HG02623 (cell line): ENCODE measurements at regions not wholly inside any gene's neighbourhood (a gene's known extent, or its start where the extent isn't known, plus 50 kb on each side); places are given as distances from the start of the nearest gene placed in this dataset.
"Not testable (repeated sequence)": the region's sequence is repeated elsewhere in the genome, so short reads cannot be mapped to it uniquely, and the experiment has no call there.

Experiments used
- ATAC-seq: cut with Tn5 transposase; IDR thresholded peaks from one replicate; pipeline ENCODE4 v1.9.1; 2021; ENCODE audit warnings: moderate library complexity; ENCODE audit not compliant: unreplicated experiment

DNA sequence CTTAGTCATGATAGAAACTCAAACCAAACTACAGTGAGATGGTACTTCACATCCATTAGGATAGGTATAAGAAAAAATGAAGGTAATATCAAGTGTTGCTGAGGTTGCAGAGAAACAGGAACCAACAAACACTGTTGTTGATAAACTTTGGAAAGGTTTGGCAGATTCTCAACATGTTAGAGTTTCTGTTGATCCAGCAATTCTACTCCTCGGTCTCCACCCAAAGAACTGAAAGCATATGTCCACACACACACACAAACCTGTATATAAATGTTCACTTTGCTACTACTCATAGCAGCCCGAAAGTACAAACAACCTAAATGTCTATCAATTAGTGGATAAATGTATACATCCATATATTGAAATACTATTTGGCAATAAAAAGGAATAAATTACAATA lies 128.3 kb upstream of the CARMIL1 start:
- ATAC-seq: no peak

DNA sequence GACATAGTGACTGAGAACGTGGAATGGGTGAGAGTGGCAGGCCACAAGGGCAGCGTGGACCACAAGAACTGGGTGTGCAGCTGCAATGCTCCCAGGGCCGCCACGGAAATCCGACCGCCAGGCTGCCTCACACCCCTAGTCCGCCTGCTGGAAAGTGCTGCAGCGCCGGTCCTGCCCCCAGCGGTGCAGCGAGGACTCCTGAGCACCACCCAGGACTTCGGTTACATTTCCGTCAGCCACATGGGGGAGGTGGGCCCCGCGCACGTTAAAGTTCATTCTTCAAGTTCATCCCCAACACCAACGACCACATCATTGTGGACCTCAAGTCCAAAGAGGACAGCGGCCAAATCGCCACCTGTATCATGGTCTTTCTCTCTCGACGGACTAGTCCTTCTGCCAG lies 126.1 kb upstream of the CARMIL1 start:
- ATAC-seq: no peak

DNA sequence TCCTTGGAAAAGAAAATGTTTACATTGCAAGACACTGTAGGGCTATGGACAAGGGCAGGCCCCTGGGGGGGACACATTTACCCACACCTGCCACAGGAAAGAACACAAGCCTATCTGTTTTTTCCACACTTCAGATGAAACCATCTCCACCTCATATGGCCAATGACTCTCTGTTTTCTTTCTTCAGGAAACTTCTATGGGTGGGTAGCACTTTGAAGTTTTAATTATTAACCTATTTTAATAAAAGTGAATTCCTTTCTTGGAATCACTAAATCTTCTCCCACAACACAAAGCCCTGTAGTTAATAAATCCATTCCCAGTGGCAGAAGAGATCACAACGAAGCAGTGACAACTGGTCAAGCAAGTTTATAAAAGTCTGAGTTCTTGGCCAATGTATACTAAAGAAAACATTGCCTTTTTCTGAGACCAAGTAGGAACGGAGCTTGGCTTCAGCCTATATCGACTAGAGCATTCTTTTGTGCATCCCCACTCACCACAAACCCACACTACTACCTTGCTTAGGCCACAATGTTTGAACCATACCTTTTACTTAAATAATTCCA lies 125.1 kb upstream of the CARMIL1 start:
- no peak for ATAC-seq

GRCh38 chr6:25155211-25155610 lies 124.0 kb upstream of the CARMIL1 start:
- no peak for ATAC-seq

GRCh38 chr6:25156123-25156522 lies 123.1 kb upstream of the CARMIL1 start:
- ATAC-seq: no peak

GRCh38 chr6:25157183-25157582 lies 122.0 kb upstream of the CARMIL1 start:
- ATAC-seq: no peak

DNA sequence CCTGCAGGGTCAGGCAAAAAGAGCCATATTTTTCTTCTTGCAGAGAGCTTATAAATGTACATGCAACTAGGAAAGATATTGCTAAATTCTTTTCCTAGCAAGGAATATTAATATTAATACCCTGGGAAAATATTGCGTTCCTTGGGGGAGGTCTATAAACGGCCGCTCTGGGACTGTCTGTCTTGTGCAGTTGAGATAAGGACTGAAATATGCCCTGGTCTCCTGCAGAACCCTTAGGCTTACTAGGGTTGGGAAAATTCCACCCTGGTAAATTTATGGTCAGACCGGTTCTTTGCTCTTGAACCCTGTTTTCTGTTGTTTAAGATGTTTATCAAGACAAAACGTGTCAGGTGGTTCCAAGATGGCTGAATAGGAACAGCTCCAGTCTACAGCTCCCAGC lies 121.3 kb upstream of the CARMIL1 start:
- no peak for ATAC-seq

GRCh38 chr6:25160134-25160533 lies 119.0 kb upstream of the CARMIL1 start:
- not testable (repeated sequence) for ATAC-seq

DNA sequence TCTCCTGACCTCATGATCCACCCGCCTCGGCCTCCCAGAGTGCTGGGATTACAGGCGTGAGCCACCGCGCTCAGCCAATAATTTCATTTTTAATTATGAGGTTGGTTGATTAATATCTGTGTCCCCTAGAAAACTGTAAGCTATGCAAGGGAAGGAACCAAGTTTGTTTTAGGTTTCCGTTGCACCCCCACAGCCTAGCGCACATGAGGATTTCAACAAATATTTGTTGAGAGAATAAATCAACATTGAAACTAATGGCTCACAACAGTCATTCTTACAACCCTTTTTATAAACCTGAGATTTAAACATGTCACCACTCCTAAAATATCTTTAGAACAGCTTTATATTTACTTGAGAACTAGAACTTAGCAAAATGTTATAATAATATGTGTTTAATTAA lies 114.0 kb upstream of the CARMIL1 start:
- ATAC-seq: no peak

DNA sequence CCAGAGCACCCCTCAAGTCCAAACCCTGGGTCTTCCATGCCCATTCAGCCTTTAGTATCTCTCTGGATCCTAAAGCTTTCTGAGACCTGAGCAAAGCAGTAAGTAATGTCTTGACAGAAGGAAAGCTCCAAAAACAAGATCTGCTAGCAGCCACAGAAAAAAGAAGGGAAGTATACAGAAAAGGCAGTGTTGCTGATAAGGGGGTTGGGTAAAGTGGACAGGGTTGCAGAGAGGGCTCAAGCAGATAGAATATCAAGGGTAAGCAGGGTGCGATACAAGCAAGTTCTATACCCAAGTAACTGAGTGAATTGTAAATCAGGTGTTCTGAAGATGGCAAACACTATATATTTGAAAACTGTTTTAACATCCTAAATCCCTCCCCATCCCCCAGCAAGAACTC lies 113.4 kb upstream of the CARMIL1 start:
- no peak for ATAC-seq

DNA sequence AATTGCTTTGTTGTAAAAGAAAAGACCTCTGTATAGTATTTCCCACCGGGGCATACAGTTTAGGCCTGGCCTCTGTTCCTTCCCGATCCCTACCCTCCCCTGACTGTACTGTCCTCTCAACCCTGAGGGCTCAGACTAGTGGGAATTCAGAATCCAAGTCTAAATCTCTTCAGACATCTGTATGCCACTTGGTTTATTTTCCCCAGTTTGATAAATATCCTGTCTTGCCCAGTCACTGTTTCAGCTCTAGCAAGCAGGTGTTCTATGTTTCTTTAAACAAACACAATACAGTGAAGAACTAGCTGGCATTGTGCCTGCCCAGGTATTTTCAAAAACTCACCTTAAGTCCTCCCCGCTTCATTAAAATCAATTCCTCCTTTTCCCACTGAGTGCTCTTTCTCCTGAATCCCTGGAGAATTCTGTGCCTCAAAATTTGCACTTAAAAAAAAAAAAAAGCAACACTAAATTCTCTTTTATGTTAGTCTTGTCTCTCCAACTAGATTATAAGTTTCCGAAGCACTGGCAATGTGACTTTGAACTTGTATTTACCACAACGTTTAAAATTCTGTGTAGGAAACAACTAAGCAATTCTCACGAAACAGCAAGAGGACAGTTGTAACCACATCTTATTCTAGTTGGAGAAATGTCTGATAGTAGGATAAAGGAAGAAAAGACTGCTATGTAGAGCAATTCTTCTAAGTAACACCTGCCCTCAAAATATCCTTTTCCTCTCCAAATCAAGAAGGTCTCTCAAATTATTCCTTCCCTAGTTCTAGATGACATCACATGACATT lies 112.0 kb upstream of the CARMIL1 start:
- ATAC-seq: no peak

- no peak for ATAC-seq
Observed at GRCh38 chr6:25167961-25168360, 111.2 kb upstream of the CARMIL1 start.

- ATAC-seq: no peak
Observed at GRCh38 chr6:25168637-25169036, 110.5 kb upstream of the CARMIL1 start.

GRCh38 chr6:25169553-25169952 lies 109.6 kb upstream of the CARMIL1 start:
- ATAC-seq: no peak

GRCh38 chr6:25169961-25170360 lies 109.2 kb upstream of the CARMIL1 start:
- ATAC-seq: no peak

DNA sequence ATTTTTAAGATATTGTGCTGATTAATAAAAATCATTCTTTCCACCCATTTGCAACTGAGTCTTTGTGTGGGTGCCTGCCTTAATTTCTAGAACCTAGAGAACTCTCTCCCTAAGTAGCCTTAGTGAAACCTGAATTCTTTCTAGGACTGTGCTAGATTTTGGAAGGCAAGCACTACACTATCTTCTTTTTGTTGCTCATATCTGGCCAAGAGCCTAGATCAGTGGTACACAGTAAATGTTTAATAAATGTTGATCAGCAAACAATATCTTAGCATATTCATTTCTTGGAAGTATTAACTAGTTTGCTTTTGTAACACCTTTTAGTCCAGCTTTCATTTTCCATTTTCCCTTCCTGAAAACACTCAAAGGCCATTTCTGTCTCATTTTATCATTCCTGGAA lies 108.5 kb upstream of the CARMIL1 start:
- no peak for ATAC-seq

DNA sequence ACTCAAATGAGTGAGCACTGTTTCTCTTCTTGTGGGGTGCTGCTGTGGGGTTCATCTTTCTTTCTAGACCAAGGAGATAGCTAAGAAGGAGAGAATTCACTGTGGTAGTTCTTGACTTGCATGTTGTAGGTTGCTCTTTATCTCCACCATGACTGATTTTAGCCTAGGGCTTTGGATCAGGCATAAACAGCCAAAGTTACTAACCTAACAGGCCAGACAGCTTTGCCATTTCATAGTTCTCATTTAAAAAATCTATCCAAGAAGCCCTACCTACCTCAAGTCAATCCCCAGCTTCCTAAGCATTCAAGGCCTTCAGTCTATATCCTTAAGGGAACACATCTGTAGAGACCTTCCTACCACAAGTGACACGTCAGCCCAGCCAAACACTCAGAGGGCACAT lies 107.9 kb upstream of the CARMIL1 start:
- ATAC-seq: no peak

- ATAC-seq: no peak
Observed at GRCh38 chr6:25172819-25173218, 106.4 kb upstream of the CARMIL1 start.

- ATAC-seq: no peak
Observed at GRCh38 chr6:25173246-25173645, 105.9 kb upstream of the CARMIL1 start.

DNA sequence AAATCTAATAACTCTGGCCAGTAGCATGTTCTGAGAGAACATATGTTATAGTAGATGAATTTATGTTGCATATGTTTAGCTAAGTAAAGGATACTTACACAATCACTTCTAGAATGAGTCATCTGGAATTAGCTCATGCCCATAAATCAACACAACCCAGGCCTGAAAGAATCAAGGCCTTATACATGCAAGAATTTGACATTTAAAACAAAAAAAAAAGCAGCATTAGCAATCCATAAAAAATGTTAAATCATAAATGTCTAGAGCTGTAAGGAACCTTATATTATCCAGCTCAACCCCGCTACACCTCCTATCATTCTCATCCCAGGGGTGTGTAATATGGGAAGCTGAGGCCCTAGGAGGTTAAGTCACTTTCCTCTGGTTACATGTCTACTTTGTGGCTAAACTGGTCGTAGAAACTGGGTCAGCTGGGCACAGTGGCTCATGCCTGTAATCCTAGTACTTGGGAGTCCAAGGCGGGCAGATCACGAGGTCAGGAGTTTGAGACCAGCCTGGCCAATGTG lies 105.2 kb upstream of the CARMIL1 start:
- no peak for ATAC-seq

- no peak for ATAC-seq
Observed at GRCh38 chr6:25174678-25175077, 104.5 kb upstream of the CARMIL1 start.

- ATAC-seq: no peak
Observed at GRCh38 chr6:25175196-25175595, 104.0 kb upstream of the CARMIL1 start.

DNA sequence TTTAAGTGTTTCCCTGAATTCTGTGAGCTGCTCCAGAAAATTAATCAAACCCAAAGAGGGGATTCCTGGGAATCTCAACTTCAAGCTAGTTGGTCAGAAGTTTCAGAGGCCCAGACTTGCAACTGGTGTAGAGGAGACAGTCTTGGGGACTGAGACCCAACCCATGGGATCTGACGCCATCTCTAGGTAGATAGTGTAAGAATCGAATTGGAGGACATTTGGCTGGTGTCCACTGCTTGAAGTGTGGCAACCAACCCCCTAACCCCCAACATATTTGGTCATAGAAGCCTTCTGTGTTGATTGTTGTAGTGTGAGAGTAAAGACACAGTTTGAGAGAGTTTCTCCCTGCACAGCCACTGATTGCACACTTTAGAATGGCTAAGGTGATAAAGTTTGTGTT lies 103.5 kb upstream of the CARMIL1 start:
- no peak for ATAC-seq
